Left ventricle myocardium inferior (tissue), 1 donor: ENCODE measurements at regions not wholly inside any gene's neighbourhood (a gene's known extent, or its start where the extent isn't known, plus 50 kb on each side); places are given as distances from the start of the nearest gene placed in this dataset.

ENCODE experiments used
- DNase-seq: peaks from one replicate; pipeline ENCODE4 v3.0.0-alpha.2; 2020
- H3K27ac ChIP-seq: fragments of 200-600 bp; replicated peaks from 2 replicates; pipeline ENCODE4 v1.8.0; 2021
- H3K27me3 ChIP-seq: fragments of 200-600 bp; 2 replicates; pipeline ENCODE4 v1.8.0; 2021; ENCODE audit warnings: low read depth
- H3K36me3 ChIP-seq: fragments of 200-600 bp; 2 replicates; pipeline ENCODE4 v1.8.0; 2021
- H3K4me1 ChIP-seq: fragments of 200-600 bp; 2 replicates; pipeline ENCODE4 v1.8.0; 2021
- H3K4me3 ChIP-seq: fragments of 200-600 bp; 2 replicates; pipeline ENCODE4 v1.8.0; 2021; ENCODE audit warnings: mild to moderate bottlenecking, moderate library complexity
- H3K9me3 ChIP-seq: fragments of 200-600 bp; replicated peaks from 2 replicates; pipeline ENCODE4 v1.8.0; 2021
- intact Hi-C: fragments of 100-400 bp; cut with micrococcal nuclease; formaldehyde crosslinking; loops from one replicate; pipeline ENCODE4 v1.11.0; 2022
- TF ChIP-seq, protein P1 (sequence below): fragments of 200-600 bp; IDR thresholded peaks from 2 replicates; pipeline ENCODE4 v1.8.0; 2021; ENCODE audit warnings: antibody characterized with exemption, mild to moderate bottlenecking, borderline replicate concordance
- donor health status: DM: no; HTN: yes; CAD: no; lungs with severe emphysema.

DNA sequence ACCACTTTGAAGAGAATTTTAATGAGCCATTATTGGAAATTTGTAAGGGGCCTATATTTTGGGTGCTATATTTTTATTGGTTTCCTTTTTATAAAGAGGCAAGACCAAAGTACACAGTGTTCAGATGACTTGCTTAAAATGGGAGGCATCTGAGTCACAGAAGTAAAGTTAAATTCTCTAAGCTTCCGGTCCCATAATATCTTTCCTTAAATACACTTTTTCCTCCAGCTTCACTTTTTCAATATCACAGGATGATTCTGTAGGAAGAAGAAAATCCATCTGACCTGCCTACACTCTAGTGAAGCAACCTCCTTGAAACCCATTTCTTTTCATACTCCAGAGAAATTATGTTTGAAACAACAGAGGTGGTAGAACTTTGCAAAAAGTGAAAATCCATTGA is 274.0 kb downstream of the PIK3R1 start:
- no peaks in the 10 kb centered on the region for H3K36me3 ChIP-seq
- no peak overlapping the region for H3K4me3 ChIP-seq
- TF ChIP-seq, protein P1, sequence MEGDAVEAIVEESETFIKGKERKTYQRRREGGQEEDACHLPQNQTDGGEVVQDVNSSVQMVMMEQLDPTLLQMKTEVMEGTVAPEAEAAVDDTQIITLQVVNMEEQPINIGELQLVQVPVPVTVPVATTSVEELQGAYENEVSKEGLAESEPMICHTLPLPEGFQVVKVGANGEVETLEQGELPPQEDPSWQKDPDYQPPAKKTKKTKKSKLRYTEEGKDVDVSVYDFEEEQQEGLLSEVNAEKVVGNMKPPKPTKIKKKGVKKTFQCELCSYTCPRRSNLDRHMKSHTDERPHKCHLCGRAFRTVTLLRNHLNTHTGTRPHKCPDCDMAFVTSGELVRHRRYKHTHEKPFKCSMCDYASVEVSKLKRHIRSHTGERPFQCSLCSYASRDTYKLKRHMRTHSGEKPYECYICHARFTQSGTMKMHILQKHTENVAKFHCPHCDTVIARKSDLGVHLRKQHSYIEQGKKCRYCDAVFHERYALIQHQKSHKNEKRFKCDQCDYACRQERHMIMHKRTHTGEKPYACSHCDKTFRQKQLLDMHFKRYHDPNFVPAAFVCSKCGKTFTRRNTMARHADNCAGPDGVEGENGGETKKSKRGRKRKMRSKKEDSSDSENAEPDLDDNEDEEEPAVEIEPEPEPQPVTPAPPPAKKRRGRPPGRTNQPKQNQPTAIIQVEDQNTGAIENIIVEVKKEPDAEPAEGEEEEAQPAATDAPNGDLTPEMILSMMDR: no peak
- no peaks in the 10 kb centered on the region for H3K27me3 ChIP-seq
- no peak for DNase-seq
- peaks cover 26% of the 10 kb centered on the region for H3K9me3 ChIP-seq
- intact Hi-C loops: no loop called here
- H3K4me1 ChIP-seq: no peaks in the 10 kb centered on the region
- no peak overlapping the region for H3K27ac ChIP-seq

DNA sequence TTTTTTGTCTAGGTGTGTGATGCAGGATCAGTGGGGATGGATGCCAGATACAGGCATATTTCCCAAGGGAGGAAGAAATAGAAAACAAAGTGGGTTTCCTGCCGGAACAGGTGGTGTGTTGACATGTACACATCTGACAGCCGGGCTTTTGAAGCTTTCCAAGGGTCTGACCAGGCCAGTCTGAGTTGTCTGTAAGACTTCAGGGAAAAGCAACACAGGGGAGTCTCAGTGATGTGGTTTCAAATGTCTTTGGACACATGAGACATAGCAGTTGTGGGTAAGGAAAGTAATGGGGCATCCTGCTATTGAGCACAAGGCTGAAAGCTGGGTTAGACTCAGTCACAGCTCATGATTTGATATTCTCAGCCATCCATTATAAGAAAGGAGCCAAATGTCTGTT is 274.9 kb downstream of the PIK3R1 start:
- intact Hi-C loops: no loop called here
- Histone ChIP-seq H3K36me3 (no peaks in the 10 kb centered on the region), H3K4me3 (no peak overlapping the region), H3K27ac (no peak overlapping the region), H3K27me3 (no peaks in the 10 kb centered on the region), H3K9me3 (peaks cover 26% of the 10 kb centered on the region), H3K4me1 (no peaks in the 10 kb centered on the region)
- no peak for DNase-seq
- TF ChIP-seq, protein P1: no peak

DNA sequence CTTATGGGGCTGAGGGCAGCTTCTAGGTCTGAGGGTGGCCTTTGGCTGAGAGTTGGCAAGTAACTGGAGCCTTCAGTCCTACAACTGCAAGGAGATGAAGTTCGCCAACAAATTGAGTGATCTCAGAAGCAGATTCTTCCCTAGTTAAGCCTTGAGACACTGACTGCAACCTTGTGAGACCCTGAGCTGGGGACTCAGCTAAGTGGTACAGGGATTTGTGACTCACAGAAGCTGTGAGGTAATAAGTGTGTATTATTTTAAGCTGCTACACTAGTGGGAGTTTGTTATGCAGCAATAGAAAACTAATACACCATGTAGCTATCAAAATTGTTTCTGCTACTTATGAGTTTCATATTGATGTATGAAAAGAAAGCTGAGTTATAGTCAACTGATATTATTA is 279.2 kb downstream of the PIK3R1 start:
- Histone ChIP-seq H3K4me1 (no peaks in the 10 kb centered on the region), H3K4me3 (no peak overlapping the region), H3K36me3 (no peaks in the 10 kb centered on the region), H3K27ac (no peak overlapping the region), H3K9me3 (peaks cover 23% of the 10 kb centered on the region), H3K27me3 (no peaks in the 10 kb centered on the region)
- TF ChIP-seq, protein P1: no peak
- intact Hi-C loops: no loop called here
- DNase-seq: no peak

DNA sequence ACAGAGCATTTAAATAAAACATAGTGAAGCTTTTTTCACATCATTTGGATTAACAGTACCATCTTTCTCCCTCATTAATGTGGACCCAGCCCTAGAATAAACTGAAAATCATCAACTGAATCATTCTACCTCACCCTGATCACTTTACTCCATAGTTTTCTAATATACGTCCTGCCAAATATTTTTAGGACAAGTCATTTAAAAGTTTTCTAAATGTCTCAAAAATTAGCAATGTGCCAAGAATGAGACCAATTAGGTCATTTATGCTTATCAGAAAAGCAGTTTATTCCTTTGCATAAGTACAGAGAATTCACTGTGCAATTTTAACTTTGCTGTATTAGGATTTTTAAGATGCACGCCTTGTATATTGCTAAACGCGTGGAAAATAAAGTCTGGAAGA is 284.4 kb downstream of the PIK3R1 start:
- Histone ChIP-seq H3K4me3 (no peak overlapping the region), H3K4me1 (no peaks in the 10 kb centered on the region), H3K27ac (no peak overlapping the region), H3K9me3 (peaks cover 23% of the 10 kb centered on the region), H3K27me3 (no peaks in the 10 kb centered on the region), H3K36me3 (no peaks in the 10 kb centered on the region)
- DNase-seq: no peak
- intact Hi-C loops: no loop called here
- TF ChIP-seq, protein P1: no peak

DNA sequence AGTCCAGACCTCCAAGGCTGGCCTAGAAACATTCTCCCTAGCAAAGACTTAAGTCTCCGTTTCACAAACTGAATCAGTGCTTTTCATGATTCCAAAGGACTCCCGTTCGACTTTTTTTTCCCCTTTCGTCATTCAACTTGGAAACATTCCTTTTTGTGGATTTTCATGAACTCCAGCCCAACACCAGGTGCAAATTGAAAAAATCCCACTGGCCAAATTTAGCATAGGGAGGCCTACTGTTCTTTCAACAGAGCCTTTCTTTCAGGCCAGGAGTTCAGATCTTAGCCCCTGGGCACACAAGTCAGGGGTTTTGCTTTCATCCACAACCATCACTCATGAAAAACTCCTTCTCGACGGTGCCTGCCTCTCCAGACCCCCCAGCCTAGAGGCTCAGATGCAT is 285.3 kb downstream of the PIK3R1 start:
- Histone ChIP-seq H3K9me3 (peaks cover 23% of the 10 kb centered on the region), H3K27ac (no peak overlapping the region), H3K36me3 (no peaks in the 10 kb centered on the region), H3K27me3 (no peaks in the 10 kb centered on the region), H3K4me3 (no peak overlapping the region), H3K4me1 (no peaks in the 10 kb centered on the region)
- TF ChIP-seq, protein P1: no peak
- DNase-seq: no peak
- intact Hi-C loops: no loop called here

DNA sequence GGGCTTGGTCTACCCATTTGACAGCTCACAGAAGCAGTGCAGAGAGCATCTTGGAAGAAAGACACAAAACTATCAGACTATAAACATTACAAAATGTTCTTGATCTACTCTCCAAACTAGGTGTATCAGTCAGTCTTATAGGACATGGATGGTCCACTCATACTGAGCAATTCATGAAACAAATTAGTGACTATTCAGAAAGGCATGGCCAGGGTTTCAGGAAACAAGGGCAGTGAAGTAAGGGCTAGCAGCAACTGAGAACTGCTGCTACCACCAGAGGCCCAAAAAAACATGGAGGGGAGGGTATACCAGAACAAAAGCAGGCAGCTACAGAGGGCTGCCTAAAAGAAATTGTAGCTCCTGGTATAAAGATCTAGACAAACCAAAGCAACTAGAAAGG is 287.0 kb downstream of the PIK3R1 start:
- peaks cover 13% of the 10 kb centered on the region for H3K9me3 ChIP-seq
- intact Hi-C loops: no loop called here
- H3K27me3 ChIP-seq: no peaks in the 10 kb centered on the region

More for the DNA sequence above, 287.0 kb downstream of the PIK3R1 start:
- TF ChIP-seq, protein P1: no peak
- H3K4me3 ChIP-seq: no peak overlapping the region
- no peak for DNase-seq
- H3K27ac ChIP-seq: no peak overlapping the region
- no peaks in the 10 kb centered on the region for H3K4me1 ChIP-seq
- no peaks in the 10 kb centered on the region for H3K36me3 ChIP-seq
